NCI-H1417 (cell line): ENCODE measurements at regions not wholly inside any gene's neighbourhood (a gene's known extent, or its start where the extent isn't known, plus 50 kb on each side); places are given as distances from the start of the nearest gene placed in this dataset.

Experiments used
- DNase-seq, 3 experiments: peaks; one replicate each; lab custom pipeline; 2025; lab: John Stamatoyannopoulos, UW

DNA sequence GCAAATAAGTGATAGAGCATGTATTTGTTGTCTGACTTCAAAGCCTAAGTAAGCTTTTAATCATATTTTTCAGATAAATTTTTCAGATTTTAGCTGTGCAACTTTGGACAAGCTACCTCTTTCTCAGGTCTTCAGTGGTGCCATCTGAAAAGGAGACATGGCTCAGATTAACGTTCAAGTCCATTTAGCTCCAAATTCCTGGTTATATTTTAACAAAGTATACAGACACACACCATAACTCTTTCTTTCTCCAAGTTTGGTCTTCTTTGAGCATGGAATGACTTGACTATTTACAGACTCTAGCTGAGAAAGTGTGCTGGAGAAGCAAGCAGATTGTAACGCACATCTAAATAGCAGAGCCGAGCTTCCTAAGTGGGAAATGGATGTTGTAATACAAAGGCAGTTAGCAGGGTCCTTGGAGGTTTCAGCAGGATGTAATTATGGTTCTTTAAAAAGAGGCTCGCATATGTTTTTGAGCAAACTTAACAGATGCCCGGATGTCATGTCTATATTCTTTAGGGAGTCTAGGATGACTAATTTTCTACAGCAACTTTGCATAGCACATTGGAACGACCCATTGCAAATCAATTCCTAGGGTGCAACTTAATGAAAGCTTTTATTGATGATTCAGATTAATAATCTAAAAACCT, 128.1 kb upstream of the E2F8 start:
- DNase-seq: peak in 1 of 3 experiments; percentile 44

DNA sequence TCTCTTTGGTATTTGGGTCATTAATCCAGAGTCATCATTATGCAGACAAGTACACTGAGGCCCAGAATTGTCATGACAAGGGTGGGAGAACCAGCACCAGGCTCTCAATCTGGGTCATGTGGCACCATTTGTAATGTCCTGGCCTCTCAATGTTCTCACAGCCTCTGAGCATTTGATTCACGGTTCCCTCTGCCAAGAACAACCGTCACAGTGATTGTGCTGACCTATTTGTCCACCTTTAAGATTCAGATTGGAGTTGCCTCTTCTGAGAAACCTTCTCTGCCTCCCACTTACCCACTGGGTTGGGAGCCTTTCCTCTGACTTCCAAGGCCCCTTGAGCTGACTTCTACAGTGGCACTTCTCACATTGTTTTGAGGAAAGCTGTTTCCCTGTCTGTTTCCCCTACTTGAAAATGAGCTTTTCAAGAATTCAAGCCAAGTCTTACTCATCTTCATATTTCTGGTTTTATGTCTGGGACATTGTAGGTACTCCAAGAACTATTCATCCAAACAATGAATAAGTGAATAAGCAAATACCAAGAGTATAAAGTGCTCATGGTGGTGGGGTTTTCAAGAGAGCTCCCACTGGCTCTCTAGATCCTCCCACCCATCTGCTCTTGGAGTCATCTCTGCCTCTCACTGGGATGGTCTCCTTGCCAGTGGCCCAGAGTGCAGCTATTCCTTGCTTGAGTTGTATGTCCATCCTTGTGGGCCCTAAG, 126.4 kb upstream of the E2F8 start:
- DNase-seq: no peak

DNA sequence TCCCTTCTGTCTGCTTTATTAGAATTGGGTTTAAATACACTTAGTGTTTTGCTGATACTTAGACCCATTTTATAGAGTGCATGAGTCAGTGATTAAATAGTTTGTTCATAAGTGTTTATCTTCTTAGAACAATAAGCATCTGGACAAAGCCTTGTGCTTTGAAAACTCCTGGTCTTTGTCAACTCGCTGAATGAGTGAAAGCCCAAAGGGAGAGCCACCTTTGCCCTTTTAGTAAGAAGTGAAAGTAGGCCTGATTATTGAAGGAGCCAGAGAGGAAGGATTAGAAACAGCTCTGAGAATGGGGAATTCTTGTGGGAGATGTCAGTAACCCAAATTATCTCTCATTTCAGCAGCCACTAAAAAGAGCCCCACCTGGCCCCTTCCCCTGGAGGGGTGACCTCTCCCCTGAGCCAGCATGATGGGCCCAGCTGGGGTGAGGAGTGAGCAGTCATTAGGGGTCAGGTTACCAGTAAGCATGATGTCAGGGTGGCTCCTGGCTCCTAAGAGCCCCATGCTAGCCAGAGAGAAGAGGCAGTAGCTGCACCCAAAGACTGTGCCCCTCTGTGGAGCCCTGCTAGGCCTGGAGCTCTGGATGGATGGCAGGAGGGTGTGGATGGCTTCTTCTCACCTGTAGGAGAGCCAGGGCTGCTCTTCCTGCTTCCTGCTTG, 125.1 kb upstream of the E2F8 start:
- peak in 1 of 3 experiments; percentile 56 for DNase-seq

DNA sequence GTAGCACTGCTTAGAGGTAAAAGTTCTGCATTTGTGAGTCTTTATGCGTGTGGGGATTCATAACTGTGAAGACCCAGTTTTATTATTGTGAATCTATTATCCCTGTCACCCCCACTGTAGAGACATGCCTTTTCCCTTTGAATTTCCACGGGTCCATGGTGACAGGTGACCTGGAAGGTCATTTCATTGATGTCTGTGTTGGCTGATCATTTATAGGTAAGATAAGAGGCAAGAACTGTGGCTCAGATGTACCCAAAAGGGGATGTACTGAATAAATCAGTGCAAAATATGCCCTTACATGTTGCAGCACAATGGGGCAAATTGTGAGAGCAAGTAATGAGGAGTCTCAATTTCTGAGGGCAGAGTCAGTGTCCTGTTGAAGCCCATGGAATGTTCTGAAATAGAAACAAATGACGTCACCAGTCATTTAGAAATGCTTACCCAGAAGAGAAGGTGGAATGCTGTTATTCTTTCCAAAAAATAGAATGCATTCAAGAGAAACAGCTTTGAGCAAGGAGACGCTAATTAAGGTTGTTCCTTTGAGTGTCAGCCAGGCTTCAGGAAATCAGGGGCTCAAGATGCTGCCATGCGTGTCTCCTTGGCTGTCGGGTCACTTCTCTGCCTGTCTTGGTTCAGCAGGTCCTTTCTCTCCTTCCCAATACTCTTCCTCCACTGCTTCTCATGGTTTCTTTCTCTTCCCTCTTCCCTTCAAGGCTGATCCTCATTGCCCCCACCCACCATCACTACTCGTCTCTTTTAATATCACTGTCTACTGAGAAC, 118.7 kb upstream of the E2F8 start:
- no peak for DNase-seq

DNA sequence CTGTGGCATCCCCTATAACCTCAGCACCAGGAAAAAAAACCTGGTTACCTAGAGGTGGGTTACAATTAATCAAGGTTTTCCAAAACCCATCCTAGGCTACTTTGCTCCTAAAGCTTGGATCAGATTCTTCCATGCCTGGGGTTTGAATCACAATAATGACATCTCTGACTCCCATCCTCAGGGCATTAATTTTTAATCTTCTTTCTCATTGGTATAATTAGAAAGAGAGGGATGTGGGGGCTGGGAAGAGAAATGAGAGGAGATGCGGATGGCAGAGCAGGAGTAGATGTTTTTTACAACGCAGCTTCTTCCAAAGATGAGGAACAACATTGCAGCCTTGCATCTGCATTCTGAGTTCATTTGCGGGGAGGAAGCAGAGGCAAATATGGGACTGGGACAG, 117.2 kb upstream of the E2F8 start:
- DNase-seq: no peak

DNA sequence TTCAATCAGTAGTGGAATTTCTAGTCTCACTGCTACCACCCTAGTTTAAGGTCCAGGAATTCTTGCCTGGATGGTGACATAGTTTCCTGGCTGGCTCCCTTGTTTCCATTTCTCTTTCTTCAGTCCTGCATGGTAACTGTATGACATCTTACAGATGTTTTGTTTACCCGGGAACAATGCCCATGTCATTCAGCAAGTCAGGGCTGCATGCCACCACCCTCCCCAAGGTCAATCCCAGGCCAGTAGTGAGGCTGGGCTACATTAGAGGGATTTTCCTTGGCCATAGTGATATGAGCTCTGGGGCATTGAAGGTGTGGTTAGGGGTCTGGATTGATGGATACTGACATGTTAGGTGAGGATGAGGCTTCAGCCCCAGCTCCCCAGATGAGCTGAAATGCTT, 114.9 kb upstream of the E2F8 start:
- DNase-seq: no peak

DNA sequence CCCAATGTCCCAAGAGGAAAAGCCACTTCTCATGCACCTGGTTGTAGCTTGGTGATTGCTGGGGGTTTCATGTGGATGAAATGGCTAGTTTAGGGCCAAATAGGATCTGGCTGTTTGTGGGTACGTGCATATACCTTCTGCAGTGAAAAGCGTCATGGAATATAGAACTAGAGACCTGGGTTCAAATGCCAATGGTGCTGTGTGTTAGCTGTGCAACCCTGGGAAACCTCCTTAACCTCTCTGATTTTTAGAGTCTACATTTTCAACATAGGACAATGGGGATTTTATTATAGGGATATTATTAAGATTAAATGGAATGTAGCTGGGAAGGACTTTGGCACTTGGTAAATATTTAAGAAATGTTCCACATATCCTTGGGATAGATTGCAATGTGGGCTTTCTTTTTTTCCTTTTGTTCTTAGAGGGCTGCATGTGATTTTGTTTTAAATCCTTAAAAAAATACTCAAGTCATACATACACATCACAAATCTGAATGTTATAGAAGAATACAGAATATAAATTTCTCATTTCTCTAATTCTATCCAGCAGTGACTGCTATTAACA, 112.6 kb upstream of the E2F8 start:
- no peak for DNase-seq

DNA sequence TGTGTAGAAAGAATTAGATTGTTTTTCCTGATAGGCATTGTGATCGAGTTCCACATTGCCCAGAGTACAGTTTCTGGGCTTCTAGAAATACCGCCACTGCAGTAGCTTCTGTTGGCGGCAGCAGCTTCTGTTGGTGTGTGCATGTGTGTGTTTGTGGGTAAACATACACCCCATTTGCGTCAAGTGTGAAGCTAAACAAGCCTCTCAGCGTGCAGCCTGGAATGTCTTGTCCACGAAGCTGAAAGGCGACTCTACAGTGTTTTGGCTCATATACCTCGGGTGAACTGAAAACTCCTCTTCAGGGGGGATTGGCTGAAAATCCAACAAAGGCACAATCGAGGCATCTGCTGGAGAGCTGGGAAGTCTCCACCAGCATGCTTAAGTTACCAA, 112.0 kb upstream of the E2F8 start:
- peak in 2 of 3 experiments; percentile 11 to 42 for DNase-seq

DNA sequence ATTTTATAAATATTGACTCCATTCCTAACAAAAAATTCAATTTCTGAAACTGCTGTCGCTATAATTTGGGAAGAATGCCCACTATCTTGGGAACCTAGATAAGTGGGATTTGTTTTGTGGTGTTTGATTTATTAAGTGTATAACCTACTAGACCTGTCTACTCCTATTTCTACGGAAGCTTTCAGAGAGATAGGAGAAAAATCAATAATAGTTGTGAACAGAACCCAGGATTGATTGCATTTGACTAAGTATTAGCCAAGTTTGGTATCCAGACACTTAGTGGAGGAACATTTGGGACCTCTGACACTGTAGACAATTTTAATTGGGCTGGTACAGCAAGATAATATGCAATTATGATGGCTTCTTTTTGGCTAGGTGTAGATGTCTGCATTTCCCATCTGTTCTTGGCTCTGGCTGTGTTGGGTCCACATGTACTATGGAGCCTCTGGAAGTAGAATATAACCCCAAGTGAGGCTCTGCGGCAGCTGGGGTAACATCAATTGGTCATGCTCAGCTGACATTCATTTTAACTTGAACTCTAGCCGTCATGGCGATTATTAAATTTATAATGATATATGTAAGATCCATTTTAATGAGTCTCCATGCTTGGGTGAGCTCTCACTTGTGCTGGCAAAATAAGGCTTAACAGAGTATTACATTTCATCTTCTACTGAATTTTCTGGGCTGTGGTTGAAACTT, 111.5 kb upstream of the E2F8 start:
- peak in 1 of 3 experiments; percentile 42 for DNase-seq

DNA sequence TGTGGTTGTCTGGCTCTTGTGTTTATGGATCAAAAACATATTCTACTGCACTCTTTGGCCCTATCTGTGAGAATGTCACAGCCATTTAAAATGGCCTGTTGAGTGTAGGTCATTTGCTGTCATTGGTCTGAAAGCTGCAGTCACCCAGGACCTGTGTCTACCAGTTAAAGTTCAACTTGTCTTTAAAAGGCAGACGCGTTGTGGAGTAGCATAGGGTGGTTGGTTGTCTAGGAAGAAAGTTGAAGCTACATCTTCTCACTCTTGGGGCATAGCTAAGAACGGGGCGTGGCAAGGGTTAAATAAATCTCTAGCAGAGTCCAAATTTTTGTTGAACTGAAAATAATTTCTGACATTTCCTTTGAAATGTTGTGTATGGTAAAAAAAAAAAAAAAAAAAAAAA, 110.7 kb upstream of the E2F8 start:
- no peak for DNase-seq

DNA sequence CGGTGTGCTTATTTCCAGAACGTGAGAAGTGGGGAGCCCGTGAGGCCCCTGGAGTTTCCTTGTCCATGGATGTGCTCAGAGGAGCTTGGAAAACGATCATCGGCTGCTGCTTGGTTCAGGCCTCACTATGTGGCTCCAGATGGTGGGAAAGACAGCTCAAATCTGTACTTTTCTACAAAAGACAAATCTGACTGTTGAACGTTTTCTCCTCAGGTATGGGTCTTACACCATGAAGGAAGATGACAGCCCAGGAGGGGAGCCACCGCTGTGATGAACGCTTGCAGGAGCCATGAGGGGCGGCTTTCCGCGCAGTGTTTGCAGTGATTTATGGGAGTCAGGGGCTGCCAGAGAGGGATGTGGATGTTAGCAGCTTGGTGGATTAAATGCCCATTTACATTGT, 109.4 kb upstream of the E2F8 start:
- no peak for DNase-seq

DNA sequence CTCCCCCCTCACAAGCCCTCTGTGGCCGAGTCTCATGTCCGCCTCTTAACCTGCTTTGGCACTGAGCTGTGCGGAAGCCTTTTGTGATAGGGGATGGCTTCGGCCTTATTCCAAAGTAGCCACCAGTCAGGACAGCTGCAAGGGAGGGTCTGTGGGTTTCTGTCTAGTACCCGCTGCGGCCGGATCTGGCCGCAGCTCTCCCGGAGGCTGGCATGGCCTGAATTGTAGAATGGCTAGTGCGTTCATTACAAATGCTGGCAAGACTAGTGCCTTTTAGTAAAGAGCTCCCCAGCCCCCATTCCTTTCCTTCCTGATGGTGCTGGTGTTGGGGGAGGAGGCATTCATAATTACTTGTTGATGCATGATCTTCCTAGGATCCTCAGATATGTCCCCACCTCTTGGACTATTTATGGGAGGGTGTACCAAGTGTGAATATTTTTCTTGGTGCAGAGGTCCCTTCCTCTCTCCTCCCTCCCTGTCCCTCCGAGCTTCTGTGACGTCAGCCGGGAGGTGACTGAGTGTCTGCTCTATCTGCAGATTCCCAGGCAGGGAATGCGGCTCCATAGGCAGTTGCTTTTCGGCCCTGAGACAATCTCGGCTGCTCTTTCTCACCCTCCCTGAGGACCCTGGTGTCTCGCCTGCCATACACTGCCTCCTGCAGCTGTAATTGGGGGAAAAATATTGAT, 108.7 kb upstream of the E2F8 start:
- no peak for DNase-seq

DNA sequence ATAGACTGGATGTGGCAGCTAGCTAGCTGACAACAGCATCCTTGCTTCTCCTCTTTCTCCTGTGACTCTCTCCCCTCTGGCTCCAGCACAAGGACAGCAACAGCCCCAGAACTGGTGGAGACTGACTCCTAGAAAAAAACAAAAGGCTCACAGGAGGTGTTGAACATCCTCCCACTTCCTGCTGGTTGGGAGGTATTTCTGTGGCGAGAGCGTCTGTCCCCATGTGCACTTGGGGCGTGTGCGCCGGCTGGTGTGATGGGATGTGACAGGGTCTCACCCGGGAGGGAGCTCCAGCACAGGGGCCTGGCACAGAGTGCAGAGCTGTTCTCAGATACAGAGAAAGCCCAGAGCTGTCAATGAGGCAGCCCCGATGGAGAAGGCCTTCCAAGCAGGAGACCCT, 107.2 kb upstream of the E2F8 start:
- no peak for DNase-seq

DNA sequence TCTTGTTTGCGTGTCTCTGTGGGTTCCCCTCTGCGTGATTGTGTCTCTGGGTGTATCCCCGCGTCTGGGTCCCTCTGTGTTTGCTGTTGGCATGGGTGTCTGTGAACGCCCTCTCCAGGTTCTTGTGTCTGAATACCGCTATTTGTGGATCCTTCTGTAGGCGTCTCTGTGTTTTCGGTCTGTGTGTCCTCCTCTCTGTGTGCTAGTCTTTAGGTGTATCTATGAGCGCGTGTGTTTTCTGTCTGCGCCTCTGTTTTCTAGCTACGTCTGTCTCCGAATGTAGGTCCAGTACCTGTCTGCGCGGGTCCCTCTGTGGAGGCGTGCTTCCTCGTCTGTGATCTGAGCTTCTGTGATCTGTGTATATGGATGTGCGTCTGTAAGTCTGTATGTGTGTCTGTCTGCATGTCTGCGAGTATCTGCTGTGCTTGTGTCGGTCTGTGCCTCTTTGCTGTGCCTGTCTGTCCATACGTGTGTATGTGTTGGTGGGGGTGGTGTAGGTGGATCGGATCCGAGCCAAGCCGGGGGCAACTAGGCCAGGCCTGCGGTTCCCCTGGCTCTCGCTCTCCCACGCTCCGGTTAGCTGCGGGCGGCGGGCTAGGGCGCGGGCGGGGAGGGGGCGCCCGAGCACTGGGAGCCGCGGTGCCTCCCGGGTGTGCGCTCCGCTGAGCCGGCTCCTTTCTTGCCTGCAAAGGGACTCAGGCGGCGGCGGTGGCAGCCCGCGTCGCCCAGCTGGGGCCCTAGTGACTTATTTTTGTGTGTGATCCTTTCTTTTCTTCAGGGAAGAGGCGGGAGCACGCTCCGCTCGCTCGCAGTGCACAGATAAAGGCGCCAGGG, 105.3 kb upstream of the E2F8 start:
- peak; percentile 42 to 85 (median 68) for DNase-seq

DNA sequence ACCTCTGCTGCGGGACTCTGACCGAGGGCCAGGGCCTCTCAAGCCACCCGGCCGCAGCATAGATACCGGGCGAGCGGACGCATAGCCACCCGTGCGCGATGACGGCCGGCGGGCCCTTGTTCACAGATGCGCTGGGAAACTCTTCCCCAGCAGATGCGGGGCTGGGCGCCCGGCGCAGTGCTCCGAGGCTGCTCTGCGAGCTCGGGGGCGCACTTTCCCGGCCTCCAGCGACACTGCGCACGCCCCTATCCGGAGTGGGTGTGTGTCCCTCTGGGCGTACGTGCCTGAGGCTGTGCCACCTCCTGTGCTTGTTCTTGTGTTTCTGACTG, 104.7 kb upstream of the E2F8 start:
- peak in 2 of 3 experiments; percentile 33 to 71 for DNase-seq

DNA sequence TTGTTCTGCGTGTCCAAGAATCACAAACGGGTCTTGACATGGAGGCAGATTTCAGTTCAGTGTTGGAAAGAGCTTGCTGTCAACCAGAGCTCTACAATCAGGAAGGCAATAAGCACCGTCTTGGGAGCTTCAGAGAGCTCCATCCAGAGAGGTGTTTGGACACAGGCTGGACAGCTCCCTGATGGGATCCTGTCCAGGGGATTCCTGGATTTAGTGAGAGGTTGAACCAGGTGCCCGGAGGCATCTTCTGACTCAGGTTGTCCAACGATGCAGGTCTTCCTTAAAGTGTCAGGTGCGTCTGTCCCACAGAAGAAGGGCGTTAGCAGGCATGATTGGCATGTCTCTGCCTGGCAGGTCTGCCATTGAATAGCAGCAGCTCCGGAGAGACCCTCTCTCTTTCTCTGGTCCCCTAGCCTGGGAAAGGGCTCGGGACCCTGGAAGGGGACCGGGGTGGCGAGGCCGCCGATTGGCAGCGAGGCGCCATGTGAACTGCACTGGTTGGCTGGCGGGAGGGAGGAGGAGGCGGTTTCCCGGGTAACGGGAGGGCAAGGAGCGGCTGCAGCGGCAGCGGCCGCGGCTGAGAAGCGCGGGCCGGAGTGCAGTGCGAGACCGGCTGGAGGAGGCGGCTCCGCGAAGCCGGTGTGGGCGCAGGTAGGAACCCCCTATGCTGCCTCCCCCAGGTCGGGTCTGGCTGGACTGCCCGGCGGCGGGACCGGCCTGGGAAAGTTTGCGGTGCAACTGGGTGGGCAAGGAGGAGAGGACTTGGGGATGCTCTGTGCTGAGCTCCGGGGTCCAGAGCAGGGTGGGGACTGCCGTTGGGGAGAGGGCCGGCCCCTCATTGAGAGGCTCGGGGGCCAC, 104.1 kb upstream of the E2F8 start:
- DNase-seq: peak; percentile 64 to 84 (median 76)

DNA sequence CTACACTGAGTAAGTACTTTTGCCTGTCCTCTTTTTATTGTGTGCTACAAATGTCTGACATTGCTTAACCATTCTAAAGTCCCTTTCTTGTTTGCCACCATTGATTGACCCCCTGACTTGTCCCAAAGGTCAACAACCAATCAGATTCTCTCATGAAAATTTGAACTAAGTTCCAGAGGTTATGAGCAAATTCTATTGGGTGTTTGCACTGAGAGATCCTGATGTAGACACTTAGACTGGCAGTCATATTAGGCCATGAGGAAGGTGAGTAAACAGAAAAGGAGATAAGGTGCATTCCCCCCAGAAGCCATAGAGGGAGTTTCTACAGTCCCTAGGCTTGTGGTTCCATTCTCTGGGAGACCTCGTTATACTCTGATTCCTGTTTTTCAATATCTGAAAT, 101.3 kb upstream of the E2F8 start:
- no peak for DNase-seq

DNA sequence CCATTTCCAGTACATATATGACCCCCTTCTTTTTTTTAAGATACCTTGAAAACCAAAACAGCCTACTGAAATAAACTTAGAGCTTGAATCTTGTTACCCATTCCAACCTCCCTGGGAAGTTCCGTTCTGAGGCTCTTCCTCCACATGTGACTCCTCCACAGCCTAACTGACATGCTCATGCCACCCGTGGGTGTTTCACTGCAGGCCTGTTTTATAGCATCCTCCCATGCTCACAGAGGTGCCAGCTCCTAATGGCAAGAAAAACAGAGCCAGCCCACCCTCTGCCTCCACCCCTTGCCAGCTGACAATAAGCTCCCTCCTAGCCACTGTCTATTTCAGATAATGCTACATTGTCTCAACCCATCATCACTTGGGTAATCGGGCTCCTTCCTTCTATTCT, 97.6 kb upstream of the E2F8 start:
- DNase-seq: no peak

DNA sequence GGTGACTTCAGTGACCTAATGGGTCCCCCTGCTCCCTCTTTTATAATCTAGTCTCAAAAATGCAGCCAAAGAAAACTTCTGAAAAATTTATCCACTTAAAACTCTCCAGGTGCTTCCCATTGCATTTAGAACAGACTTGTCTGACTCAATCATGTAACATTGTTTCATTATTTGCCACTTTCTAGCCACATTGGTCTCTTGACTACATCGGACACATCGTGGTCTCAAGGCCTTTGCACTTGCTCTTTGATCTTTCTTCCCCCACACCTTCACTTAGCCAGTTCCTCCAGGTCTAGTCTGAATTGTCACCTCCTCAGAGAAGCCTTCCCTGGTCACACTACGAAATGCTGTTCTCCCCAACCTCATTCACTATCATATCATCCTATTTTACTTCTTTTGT, 97.0 kb upstream of the E2F8 start:
- no peak for DNase-seq
